ENCODE measurements at regions not wholly inside any gene's neighbourhood (a gene's known extent, or its start where the extent isn't known, plus 50 kb on each side); places are given as distances from the start of the nearest gene placed in this dataset.

DNA sequence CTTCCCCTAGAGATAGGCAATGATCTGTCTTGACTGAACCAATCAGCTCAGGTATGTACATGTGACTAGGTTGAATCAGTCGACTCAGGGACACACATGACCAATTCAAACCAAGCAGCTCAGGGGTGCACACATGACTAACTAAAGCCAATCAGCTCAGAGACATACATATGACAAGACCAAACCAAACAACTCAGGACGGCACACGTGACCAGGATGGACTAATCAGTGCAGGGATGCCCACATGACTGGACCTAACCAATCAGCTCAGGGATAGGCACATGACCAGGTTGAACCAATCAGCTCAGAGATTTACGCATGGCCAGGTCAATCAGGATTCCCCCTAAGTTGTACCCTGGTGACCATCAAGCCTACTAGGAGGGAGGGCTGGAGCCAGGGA is 310.3 kb downstream of the CDH26 start:
- TF ChIP-seq, protein P1, sequence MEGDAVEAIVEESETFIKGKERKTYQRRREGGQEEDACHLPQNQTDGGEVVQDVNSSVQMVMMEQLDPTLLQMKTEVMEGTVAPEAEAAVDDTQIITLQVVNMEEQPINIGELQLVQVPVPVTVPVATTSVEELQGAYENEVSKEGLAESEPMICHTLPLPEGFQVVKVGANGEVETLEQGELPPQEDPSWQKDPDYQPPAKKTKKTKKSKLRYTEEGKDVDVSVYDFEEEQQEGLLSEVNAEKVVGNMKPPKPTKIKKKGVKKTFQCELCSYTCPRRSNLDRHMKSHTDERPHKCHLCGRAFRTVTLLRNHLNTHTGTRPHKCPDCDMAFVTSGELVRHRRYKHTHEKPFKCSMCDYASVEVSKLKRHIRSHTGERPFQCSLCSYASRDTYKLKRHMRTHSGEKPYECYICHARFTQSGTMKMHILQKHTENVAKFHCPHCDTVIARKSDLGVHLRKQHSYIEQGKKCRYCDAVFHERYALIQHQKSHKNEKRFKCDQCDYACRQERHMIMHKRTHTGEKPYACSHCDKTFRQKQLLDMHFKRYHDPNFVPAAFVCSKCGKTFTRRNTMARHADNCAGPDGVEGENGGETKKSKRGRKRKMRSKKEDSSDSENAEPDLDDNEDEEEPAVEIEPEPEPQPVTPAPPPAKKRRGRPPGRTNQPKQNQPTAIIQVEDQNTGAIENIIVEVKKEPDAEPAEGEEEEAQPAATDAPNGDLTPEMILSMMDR (IDR thresholded peaks at IDR 0.05), result no peak
- TF ChIP-seq POLR2A (IDR thresholded peaks at IDR 0.05), result no peak

All from lower leg skin (tissue), 3 donors.